HG03565 (cell line): ENCODE measurements at regions not wholly inside any gene's neighbourhood (a gene's known extent, or its start where the extent isn't known, plus 50 kb on each side); places are given as distances from the start of the nearest gene placed in this dataset.

Experiments
- ATAC-seq: cut with Tn5 transposase; IDR thresholded peaks from one replicate; pipeline ENCODE4 v1.9.1; 2021; ENCODE audit warnings: mild to moderate bottlenecking, moderate library complexity; ENCODE audit not compliant: unreplicated experiment

- ATAC-seq: no peak
Observed at GRCh38 chr18:30376515-30376914, 666.0 kb downstream of the DSC3 start.

- no peak for ATAC-seq
Observed at GRCh38 chr18:30361864-30362540, 680.5 kb downstream of the DSC3 start.

GRCh38 chr18:30359521-30359920, 683.0 kb downstream of the DSC3 start:
- no peak for ATAC-seq

GRCh38 chr18:30358555-30358954, 684.0 kb downstream of the DSC3 start:
- no peak for ATAC-seq

GRCh38 chr18:30352551-30353168, 689.9 kb downstream of the DSC3 start:
- no peak for ATAC-seq

GRCh38 chr18:30350263-30350662, 692.3 kb downstream of the DSC3 start:
- no peak for ATAC-seq

- no peak for ATAC-seq
Observed at GRCh38 chr18:30343090-30343489, 699.5 kb downstream of the DSC3 start.

GRCh38 chr18:30342675-30343074, 699.9 kb downstream of the DSC3 start:
- no peak for ATAC-seq

GRCh38 chr18:30334781-30335180, 707.8 kb downstream of the DSC3 start:
- ATAC-seq: no peak

GRCh38 chr18:30333310-30333709, 709.2 kb downstream of the DSC3 start:
- no peak for ATAC-seq

GRCh38 chr18:30328839-30329238, 713.7 kb downstream of the DSC3 start:
- no peak for ATAC-seq

- no peak for ATAC-seq
Observed at GRCh38 chr18:30302181-30302580, 740.4 kb downstream of the DSC3 start.

GRCh38 chr18:30298769-30299168, 743.8 kb downstream of the DSC3 start:
- no peak for ATAC-seq

- ATAC-seq: no peak
Observed at GRCh38 chr18:30288662-30289414, 753.7 kb downstream of the DSC3 start.

- ATAC-seq: no peak
Observed at GRCh38 chr18:30280861-30281470, 761.6 kb downstream of the DSC3 start.

GRCh38 chr18:30280186-30280585, 762.4 kb downstream of the DSC3 start:
- ATAC-seq: no peak

GRCh38 chr18:30277676-30278075, 764.9 kb downstream of the DSC3 start:
- ATAC-seq: no peak

- no peak for ATAC-seq
Observed at GRCh38 chr18:30271716-30272115, 770.8 kb downstream of the DSC3 start.

GRCh38 chr18:30265190-30265589, 777.4 kb downstream of the DSC3 start:
- ATAC-seq: no peak

GRCh38 chr18:30254331-30254730, 788.2 kb downstream of the DSC3 start:
- ATAC-seq: no peak

- no peak for ATAC-seq
Observed at GRCh38 chr18:30248056-30248455, 794.5 kb downstream of the DSC3 start.
